H54 (cell line): ENCODE measurements at regions not wholly inside any gene's neighbourhood (a gene's known extent, or its start where the extent isn't known, plus 50 kb on each side); places are given as distances from the start of the nearest gene placed in this dataset.
"Not testable (repeated sequence)": the region's sequence is repeated elsewhere in the genome, so short reads cannot be mapped to it uniquely, and the experiment has no call there.

Source experiments
- DNase-seq: peaks from one replicate; pipeline ENCODE4 v3.0.0; 2011; ENCODE audit warnings: low spot score, mixed read lengths; ENCODE audit not compliant: insufficient read length
- FAIRE-seq: peaks from 3 replicates; lab custom pipeline; 2011; peaks lifted over from hg19 to GRCh38; lab: Jason Lieb, UNC
- POLR2A ChIP-seq: IDR thresholded peaks from 2 replicates; pipeline ENCODE4 v1.6.1; 2011; ENCODE audit warnings: low read depth, mild to moderate bottlenecking, low read length

DNA sequence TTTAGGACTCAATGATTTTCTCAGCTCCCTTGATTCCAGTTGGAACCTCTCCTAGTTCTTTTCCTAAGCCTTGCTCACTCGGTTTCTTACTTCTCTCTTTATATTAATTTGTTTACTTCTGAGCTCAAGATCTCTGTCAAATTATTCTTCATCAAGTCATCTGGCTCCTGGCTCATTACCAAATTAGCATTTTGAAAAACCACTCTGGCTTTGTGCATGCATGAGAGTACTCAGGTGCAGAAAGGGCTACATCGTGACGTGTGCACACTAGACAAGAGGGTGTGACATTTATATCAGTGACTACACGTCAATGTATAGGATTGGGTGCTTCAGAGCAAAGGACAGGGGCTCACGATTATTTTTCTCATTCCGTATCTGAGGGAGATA is 645.7 kb upstream of the DPP6 start:
- no peak for FAIRE-seq
- no peak for DNase-seq
- no peak for TF ChIP-seq POLR2A

- no peak for TF ChIP-seq POLR2A
These were observed 644.7 kb upstream of the DPP6 start for GRCh38 chr7:153407291-153408046.

DNA sequence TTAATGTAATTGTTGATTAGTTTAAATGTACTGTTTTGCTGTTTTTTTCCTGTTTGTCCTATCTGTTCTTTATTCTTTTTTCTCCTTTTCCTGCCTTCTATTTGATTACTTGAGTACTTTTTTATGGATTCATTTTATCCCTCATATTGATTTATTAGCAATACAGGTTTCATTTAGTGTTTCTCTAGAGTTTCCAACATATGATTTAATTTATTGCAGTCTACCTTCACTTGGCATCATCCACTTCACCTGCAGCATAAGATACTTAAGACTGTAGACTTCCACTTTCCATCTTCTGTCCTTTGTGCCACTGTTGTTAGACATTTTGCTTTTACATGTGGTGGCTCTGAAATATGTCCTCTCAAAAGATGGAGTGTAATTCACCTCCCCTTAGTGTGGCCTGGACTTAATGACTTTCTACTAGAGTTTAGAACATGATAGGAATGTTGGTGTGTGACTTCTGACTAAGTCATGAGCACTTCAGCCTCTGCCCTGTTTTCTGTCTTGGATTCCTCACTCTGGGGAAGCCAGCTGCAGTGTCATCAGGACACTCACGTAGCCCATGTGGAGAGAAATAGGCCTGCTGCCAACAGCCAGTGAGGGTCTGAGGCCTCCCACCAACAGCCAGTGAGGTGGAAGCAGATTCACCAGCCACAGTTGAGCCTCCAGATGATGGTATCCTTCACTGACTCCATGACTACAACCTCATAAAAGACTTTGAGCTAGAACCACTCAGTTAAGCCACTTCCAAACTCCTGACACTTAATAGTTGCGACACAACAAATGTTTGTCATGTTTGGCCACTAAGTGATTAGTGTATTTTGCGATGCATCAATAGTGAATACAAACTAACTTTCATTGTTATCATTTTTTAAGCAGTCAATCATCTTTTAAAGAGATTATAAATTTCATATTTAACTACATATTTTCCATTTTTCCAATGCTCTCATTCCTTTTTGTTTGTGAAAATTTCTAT is 643.5 kb upstream of the DPP6 start:
- DNase-seq (no peak), FAIRE-seq (no peak)
- TF ChIP-seq POLR2A: no peak

More at GRCh38 chr7:153407291-153408046, 644.7 kb upstream of the DPP6 start:
- FAIRE-seq: no peak
- no peak for DNase-seq

GRCh38 chr7:153409567-153410342 is 642.4 kb upstream of the DPP6 start:
- DNase-seq, FAIRE-seq: not testable (repeated sequence)

- not testable (repeated sequence) for FAIRE-seq, DNase-seq
These were observed 641.1 kb upstream of the DPP6 start for GRCh38 chr7:153410997-153411642.

GRCh38 chr7:153412114-153412823 is 639.9 kb upstream of the DPP6 start:
- not testable (repeated sequence) for FAIRE-seq

GRCh38 chr7:153412824-153413198 is 639.4 kb upstream of the DPP6 start:
- DNase-seq, FAIRE-seq: not testable (repeated sequence)

More at GRCh38 chr7:153412114-153412823, 639.9 kb upstream of the DPP6 start:
- DNase-seq: not testable (repeated sequence)

GRCh38 chr7:153413199-153413539 is 639.0 kb upstream of the DPP6 start:
- DNase-seq: no peak
- no peak for TF ChIP-seq POLR2A
- no peak for FAIRE-seq

DNA sequence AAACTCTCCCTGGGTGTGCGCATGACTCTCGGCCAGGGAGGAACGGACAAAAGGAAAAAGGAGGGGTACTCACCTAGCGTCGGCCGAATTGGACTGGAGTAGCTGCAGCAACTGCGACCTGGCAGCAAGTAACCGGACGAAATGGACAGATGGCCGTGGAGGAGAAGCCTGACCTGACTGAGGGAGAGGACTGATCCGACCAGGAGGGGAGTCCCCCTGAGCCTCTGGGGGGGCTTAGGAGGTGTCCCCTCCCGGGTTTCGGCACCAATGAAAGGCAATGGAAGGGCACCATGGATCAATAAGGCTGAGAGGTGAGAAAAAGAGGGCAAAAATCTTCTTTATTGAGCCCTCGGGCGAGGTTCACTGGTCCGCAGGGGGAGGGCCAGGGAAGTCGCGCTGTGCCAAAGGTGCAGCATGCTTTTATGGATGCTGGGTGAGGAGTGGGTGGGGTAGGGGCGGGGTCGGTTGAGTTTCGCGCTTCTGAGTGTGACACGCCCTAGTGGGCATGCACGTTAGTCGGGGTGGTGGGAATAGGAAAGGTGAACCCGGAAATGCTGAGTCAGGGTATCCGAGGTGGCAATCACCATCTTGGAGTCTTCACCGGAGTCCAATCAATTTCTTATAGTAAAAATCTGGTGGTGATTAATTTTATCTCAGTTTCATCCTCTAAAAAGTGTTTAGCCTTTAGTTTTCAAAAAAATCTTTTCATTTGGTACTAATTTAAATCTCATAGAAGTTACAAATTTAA is 638.5 kb upstream of the DPP6 start:
- TF ChIP-seq POLR2A: no peak
- FAIRE-seq: no peak
- DNase-seq: no peak

GRCh38 chr7:153414288-153414629 is 637.9 kb upstream of the DPP6 start:
- no peak for DNase-seq
- no peak for TF ChIP-seq POLR2A
- FAIRE-seq: no peak

DNA sequence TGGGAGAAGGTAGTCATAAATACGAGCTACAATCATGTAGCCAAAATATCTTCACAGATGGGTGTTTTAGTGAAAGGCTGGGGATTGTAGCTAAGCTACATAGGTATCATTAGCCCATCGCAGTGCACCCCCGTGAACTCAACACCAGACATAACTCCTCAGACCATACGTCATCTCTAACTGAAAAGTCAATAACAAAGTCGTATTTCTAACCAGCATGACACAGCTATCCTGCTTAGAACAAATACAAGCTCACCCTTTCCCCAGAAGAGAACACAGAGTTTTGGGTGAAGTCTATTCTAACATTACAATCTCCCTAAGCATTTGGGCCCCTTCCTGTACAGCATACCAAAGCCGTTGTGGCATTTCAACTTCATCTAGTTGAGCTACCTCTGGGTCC is 636.6 kb upstream of the DPP6 start:
- DNase-seq (no peak), FAIRE-seq (no peak)
- no peak for TF ChIP-seq POLR2A

DNA sequence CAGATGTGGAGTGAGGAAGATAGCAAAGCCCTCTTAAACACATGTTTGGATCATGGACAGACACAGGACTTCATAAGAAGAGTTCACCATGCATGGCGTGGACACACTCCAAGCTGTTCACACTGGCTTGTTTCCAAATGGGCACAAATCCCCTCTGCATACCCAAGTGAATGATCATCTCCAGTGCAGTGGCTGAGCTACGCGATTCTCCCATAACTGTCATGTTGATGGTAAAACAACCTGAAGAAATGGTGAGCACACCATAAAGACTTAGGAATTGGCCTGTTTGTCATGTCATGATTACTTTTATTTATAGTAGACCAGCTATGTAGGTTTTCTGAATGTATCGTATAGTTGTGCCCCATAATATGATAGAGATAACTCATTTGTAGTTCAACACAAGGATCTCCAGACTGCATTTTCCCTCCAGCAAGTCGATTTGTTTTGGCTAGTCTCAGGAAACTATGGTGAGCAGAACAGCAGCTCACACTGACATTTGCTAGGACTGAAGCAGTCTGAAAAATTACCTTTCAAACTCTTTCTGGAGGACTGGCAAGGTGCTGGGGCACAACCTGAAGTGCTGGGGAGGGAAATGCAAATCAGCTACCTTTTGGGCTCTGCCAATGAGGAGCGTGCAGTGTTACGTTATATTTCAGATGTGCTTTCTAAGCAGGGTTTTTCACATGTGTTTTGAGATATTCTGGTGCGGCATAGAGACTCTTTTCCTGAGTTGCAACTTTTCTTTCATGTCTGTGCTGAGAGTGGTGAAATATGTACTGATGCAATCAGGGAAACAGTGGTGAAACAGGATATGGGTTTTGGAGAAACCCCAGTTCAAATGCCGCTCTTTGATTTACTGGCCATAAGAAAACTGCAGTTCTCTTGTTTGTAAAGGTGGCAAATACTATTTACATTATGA is 629.6 kb upstream of the DPP6 start:
- FAIRE-seq: no peak

More for the DNA sequence above, 629.6 kb upstream of the DPP6 start:
- no peak for TF ChIP-seq POLR2A
- DNase-seq: no peak
